GM18858 (cell line): ENCODE measurements at regions not wholly inside any gene's neighbourhood (a gene's known extent, or its start where the extent isn't known, plus 50 kb on each side); places are given as distances from the start of the nearest gene placed in this dataset.

Source experiments
- ATAC-seq: cut with Tn5 transposase; IDR thresholded peaks from one replicate; pipeline ENCODE4 v1.9.1; 2021; ENCODE audit not compliant: unreplicated experiment

DNA sequence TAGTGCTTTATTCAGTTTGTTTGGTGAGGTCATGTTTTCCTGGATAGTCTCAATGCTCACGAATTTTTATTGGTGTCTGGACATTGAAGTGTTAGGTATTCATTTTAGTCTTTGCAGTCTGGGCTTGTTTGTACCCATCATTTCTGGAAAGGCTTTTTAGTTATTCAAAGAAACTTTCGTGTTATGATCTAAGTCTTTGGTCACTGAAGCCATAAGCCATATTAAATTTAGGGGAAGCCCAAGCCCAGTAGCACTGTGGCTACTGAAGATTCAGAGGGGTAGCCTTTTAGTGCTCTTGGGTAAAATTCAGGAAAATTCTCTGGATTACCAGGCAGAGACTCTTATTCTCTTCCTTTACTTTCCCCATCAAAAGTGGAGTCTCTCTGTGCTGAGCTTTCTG, 56.2 kb upstream of the PEX5L start:
- no peak for ATAC-seq

DNA sequence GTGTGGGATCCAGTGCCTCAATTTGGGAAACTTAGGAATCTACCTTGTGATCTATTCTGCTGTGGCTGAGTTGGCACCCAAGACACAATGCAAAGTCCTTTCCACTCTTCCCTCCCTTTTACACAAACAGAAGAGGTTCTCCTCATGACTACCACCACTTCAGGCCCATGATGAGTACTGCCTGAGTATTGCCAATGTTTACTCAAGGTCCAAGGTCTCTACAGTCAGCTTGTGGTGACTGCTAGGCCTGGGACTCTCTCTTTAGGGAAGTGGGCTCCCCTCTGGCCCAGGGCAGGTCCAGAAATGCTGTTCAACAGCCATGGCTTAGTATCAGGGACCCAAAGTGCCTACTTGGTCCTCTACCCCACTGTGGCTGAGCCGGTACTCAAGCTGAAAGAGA, 56.8 kb upstream of the PEX5L start:
- ATAC-seq: no peak

DNA sequence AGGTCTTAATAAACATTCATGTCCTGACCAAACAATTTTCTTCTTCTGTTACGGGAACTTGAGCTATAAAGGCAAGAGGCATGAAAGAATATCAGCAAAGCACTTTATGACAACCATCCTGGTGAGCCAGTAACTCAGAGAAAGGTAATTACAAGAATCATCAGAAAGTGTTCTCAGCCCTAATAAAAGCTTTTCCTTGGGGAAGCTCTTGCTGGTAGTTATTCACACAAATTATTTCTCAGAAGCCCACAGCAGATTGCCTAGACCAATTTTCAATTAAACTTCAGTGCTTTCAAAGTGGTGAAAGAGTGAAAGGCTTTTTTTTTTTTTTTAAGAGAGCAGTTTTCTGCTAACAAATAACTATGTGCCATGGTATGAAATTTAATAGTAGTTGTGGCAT, 60.9 kb upstream of the PEX5L start:
- no peak for ATAC-seq

DNA sequence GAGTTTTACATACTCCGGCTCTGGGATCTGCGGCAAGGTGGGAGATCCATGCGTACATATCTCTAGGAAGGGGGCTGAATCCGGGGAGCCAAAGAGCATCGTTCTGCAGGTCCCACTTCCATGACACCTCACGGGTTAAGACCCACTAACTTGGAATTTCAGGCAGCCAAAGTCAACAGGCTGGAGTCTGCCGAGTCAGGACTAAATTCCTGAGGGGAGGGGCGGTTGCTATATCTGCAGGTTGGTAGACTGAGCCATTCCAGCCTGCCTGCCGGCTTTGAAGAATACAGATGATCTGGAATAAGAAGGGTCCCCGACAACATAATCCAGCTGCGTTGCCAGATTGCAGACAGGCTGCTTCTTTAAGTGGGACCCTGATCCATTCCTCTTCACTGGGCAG, 65.4 kb upstream of the PEX5L start:
- no peak for ATAC-seq

DNA sequence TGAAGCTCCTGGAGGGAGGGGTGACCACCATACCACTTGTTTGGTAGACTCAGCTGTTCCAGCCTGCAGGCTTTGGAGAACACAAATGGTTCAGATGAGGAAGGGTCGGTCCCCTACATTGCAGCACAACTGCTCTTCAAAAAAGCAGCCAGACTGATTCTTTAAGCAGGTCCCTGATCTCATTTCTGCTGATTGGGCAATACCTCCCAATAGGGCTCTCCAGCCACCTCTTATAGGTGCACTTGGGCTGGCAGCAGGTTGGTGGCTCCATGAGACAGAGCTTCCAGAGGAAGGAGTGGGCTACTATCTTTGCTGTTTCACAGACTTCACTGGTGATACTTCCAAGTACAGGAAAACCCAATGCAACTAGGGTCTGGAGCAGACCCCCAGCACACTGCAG, 65.9 kb upstream of the PEX5L start:
- ATAC-seq: no peak

DNA sequence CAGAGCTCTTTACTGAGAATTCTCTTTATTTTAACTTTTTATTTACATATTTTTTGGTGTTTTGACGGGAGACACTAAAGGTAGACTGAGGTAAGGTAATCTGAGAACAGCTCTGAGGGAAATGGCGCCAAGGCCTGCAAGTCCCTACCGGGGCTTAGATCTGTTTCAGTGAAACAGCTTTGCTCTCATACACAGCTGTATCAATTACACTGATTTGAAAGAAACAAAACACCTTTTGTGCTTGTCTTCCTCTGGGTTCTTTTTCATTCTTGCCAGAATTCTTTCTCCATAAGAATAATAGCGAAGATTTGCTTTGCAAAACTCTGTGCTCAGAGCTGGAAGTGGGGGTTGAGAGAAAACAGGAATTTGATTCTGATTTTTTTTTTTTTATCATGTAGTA, 79.5 kb upstream of the PEX5L start:
- ATAC-seq: no peak

DNA sequence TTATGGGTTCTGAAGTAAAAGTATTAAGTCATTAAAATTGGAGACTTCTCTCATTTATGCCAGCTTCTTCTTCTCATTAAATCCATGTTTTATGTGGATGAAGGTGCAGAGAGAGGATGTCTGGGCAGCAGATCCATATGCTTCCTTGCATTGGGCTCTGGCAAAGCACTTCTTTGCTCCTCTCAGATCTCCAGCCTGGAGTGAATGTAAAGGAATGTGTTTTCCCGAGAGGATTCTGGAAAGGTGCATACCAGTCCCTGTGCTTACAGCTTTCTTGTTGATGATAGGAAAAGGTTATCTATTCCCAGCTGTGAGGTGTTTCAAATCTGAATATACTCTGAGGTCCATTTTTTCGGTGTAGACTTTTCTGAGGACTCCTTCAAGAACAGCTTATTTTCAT, 79.9 kb upstream of the PEX5L start:
- ATAC-seq: no peak

DNA sequence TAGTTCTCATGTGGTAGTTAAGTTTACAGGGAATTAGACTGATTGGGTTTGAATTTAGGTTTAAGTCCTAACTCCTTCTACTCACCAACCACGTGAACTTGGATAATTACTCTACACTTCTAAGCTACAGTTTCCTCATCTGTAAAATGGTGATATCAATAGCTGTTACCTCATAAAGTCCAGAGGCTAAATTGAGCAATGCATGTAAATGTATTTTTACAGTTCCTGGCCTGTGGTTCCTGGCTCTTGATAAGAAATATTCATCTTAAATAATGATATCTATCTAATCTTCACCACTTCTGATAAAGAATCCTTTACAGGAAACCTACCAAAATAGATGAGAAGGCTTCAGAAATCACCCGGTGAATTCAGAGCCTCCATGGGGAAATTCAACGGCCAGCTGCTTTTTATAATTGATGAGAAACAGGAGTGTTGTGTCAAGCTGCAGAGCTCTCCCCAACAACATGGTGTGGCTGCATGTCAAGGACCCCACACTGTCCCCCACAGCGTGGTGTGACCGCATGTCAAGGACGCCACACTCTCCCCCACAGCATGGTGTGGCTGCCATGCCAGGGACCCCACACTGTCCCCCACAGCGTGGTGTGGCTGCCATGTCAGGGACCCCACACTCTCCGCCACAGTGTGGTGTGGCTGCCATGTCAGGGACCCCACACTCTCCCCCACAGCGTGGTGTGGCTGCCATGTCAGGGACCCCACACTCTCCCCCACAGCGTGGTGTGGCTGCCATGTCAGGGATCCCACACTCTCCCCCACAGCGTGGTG, 80.8 kb upstream of the PEX5L start:
- ATAC-seq: no peak

DNA sequence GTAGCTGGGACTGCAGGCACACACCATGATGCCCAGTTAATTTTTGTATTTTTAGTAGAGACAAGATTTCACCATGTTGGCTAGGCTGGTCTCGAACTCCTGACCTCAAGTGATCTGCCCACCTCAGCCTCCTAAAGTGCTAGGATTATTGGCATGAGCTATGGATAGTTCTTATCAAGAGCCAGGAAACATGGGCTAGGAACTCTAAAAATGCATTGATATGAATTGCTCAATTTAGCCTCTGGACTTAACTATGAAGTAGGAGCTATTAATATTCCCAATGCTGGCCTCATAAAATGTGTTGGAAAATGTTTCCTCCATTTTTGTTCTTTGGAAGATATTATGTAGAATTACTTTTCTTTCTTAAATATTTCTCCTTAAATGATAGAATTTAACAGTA, 82.8 kb upstream of the PEX5L start:
- no peak for ATAC-seq

DNA sequence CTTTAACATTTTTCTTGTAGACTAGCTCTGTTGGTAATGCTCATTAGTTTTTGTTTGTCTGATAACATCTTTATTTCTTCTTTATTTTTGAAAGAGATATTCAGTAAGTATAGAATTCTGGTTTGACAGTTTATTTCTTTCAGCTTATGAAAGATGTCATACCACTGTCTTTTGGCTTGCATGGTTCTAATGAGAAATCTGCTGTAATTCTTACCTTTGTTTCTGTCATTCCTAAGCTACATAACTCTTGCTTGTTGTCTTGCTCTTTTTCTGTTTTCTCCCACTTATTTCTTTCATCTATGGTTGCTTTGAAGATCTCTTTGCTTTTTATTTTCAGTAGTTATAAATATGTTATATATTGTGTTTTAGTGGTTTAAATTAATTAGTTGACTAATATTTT, 87.2 kb upstream of the PEX5L start:
- no peak for ATAC-seq

DNA sequence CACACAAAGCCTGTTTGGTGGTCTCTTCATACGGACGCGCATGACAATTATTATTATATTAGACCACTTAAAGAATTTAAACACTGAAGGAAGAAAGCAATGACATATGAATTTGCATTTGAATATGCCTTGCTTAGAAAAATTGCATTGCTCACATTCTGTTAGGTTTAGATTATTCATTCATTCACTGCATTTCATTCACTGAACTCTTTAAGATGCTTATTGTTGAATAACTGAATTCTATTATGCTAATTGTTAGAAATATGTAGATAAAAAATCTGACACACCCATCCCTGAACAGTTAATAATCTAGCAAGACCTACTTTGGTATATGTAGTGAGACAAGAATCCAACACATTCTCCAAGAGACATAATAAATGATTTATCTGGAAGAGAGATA, 94.4 kb upstream of the PEX5L start:
- ATAC-seq: no peak

DNA sequence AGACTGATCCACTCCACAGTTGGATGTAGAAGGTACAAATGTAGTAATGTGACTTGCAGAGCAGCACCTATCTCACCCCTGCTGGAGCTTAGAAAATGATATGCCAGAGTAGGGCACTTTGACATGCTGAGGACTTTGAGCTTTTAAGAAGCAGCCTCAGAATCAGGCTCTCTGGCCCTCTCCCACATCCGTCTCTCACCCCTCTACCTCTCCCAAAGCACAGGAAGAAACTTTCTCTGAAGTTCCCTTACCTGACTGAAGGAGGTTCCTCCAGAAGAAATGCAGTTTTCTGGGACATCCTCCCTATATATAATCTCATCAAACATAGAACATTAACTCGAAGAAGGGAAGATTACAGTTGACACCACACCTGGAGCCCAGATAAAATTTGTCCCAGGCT, 98.4 kb upstream of the PEX5L start:
- no peak for ATAC-seq

DNA sequence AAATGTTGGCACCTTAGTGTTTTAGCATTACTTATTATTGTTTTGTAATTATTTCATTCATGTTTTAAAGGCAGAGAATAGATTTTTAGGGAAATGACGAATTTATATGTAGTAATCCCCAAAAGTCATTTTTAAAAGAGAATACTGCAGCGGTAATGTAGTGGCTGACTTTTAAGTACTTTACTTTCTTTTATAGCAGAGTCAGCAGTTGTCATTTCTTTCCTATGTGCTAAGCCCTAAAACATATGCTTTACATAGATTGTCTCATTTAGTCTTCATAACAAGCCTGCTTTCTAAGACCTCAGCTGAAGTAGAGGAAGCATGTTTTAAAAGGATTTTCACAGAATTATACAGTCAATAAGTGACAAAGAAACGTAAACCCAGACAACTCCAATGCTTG, 102.1 kb upstream of the PEX5L start:
- no peak for ATAC-seq

DNA sequence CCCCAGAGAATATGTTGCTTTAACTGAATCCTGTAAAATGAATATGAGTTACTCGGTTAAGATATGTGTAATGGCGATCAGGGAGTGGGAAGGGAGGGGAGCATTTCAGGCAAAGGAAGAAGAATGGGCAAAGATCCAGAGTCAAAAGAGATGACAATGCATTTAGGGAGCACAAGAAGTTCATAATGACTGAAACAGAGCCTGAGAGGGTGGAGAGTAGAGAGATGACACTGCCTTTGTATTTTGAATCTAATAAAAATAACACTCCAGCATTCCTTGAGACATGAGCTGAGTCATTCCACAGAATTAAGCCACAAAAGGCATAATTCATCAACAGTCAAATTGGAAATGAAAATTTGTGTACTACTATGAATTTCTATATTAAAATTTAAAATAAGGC, 105.3 kb upstream of the PEX5L start:
- ATAC-seq: no peak

DNA sequence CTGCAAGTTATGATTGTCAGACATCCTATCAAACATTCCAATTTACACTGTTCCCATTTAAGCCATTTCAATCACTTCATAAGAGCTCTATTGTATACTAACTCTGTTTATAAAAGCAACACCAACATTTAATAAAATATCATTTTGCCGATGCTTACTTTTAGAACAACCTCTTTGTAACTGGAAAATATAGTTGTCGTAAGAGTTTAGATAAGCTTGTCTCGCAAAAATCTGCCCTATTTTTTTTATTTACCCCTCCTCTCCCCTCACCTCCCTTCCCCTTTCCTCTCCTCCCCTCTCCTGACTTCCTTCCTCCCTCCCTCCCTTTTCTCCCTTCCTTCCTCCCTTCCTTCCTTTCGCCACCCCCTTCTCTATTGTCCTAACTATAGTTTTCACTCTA, 105.7 kb upstream of the PEX5L start:
- no peak for ATAC-seq

DNA sequence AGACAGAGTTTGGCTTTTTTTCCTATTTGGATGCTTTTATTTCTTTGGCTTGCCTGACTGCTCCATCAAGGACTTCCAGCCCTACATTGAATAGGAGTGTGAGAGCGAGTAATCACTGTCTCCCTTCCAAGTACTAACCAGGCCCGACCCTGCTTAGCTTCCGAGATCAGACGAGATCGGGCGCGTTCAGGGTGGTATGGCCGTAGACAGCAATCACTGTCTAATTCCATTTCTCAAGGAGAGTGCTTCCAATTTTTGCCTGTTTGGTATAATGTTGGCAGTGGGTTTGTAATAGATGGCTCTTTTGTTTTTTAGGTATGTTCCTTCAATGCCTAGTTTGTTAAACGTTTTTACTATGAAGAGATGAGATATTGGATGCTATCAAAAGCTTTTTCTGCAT, 125.0 kb upstream of the PEX5L start:
- ATAC-seq: no peak

DNA sequence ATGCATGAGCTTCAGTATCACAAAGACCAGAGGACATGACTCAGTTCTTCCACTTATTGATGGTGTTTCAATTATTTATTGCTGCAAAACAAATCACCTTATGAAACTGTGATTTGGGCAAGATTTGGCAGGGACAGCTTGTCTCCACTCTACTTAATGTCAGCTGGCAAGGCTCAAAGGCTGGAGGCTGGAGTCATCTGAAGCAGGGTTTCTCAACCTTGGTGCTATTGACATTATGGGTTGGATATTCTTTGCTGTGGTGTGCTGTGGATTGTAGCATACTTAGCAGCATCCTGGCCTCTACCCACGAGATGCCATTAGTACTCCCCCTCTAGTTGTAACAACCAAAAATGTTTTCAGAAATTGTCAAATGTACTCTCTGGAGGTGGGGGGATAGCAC, 138.8 kb upstream of the PEX5L start:
- ATAC-seq: no peak

DNA sequence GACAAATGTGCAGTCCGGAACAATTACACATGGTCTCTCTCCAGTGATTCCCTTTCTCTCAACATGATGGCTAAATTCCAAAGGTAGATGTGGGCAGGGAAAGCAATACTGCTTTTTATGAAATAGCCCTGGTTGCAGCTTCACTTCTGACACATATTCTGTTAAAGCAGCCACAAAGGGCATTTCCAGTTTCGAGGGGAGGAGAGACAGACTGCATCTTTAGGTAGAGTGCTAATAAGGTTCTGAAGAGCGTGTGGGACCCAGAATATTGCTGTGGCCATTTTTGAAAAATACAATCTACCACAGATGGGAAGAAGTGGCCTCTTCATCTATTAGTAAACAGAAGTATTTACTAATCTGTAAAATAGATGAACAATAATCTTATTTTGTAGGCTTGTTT, 139.3 kb upstream of the PEX5L start:
- ATAC-seq: no peak

DNA sequence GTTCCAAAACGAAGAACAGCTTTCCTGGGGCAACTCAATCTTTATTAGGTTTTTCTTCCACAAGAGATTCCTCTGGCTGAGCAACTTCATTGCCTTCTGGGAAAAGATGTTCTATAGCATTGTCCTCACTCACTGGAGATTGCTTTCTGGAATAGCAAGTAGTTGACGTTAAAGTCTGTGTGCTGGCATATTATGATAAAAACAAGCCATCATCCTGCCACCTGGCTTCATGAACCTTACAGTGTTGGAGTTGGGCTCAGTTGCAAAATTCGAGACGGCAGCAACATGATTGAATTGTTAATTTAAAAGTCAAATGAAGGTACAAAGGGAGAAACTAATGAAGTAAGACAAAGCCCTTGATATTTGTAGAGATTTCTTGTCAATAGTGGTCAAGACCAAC, 140.5 kb upstream of the PEX5L start:
- no peak for ATAC-seq

DNA sequence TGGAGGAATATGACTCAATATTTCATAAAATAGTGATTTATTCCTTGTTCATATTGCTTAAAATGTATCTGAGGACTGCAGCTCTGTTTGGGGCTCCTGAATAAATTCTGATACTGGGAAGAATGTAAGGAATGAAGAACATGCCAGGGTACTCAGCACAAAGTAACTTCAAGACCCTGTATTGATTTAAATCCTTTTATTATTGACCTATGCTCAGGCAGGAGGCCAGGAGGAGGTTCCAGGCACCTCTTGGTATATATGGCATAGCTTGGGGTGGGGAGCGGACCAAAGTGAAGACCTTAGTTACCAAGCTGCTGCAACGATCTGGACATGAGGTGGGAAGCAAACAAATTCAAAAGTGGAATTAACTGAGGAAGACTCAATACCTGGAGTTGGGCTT, 142.8 kb upstream of the PEX5L start:
- no peak for ATAC-seq

DNA sequence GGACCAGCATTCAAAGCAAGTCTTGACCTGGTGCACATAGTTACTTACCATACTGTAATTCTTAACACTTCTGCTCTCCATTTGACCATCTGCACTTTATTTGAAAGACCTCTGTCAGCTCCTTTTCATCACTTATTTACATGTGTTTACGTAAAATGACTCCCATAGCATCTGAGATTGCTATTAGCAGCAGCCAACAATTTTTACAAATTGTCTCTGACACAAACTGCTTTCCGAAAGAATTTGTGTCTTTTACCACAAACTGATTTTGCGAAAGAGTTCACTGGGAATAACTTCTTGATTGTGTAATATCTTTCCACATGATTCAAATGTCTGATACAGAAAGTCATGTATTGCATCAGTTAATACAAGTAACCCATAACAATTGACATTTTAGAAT, 144.1 kb upstream of the PEX5L start:
- no peak for ATAC-seq

DNA sequence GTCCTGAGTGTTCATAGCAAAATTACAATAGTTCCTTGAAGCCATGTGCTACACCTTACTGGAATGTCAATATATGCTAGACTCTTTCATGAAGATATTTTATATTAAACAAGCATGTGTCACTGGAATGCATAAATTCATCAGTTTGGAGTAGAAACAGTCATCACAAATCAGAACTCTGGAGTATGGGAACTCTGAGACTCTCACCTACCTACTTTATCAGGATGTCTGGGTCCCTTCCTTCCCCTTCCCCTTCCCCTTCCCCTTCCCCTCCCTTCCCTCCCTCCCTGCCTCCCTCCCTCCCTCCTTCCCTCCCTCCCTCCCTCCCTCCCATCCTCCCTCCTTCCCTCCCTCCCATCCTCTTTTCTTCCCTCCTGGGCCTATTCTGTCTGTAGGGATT, 144.7 kb upstream of the PEX5L start:
- no peak for ATAC-seq

DNA sequence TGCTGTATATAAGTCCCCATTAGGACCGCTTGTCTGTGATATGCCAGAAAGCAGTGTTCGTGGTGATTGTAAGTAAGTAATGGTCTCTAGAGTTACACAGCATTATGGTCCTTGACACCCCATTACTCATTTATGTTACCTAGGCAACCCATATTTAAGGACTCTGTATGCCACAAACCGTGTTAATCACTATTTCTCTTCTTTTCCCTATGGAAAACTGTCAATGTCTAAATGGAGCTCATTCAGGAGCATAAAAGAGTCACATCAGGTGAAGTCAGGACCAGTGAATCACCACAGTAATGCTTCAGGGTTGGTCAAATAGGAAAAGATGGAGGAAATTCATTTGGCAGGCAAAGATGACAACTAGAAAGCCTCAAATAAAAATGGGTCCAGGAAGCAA, 146.6 kb upstream of the PEX5L start:
- ATAC-seq: no peak

DNA sequence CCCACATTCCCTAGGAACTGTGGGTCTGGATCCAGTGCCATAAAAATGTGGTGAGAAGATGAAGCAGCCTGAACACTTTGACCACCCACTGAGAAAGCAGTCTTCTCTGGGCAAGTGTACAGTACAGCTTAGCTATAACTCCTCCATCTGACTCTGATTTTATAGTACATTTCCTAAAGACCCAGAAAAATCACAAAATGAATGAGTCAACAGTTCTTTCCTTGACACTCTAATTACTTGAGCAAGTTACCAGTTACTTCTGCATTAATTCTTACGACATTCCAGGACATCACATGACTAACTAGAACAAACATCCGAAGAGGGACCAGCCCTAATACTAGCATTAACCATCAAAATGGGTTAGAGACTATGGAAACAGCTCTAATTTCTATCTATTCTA, 148.1 kb upstream of the PEX5L start:
- ATAC-seq: no peak
